ENCODE measurements at regions not wholly inside any gene's neighbourhood (a gene's known extent, or its start where the extent isn't known, plus 50 kb on each side); places are given as distances from the start of the nearest gene placed in this dataset.

GRCh38 chr2:106629981-106630380, 142.8 kb downstream of the CD8B2 start:
- DNase-seq (ENCODE audit: low read depth in 3 of 3): no peak

- no peak for DNase-seq (ENCODE audit: low read depth in 3 of 3)
Observed at GRCh38 chr2:106631281-106631680, 144.1 kb downstream of the CD8B2 start.

- no peak for DNase-seq (ENCODE audit: low read depth in 3 of 3)
Observed at GRCh38 chr2:106638043-106638442, 150.9 kb downstream of the CD8B2 start.

GRCh38 chr2:106638580-106638979, 151.4 kb downstream of the CD8B2 start:
- no peak for DNase-seq (ENCODE audit: low read depth in 3 of 3)

- DNase-seq (ENCODE audit: low read depth in 3 of 3): no peak
Observed at GRCh38 chr2:106642679-106643078, 155.5 kb downstream of the CD8B2 start.

- no peak for DNase-seq (ENCODE audit: low read depth in 3 of 3)
Observed at GRCh38 chr2:106644623-106645022, 157.5 kb downstream of the CD8B2 start.

- no peak for DNase-seq (ENCODE audit: low read depth in 3 of 3)
Observed at GRCh38 chr2:106646605-106647004, 159.4 kb downstream of the CD8B2 start.

GRCh38 chr2:106649306-106649705, 162.1 kb downstream of the CD8B2 start:
- DNase-seq (ENCODE audit: low read depth in 3 of 3): no peak

GRCh38 chr2:106653465-106653864, 166.3 kb downstream of the CD8B2 start:
- no peak for DNase-seq (ENCODE audit: low read depth in 3 of 3)

- no peak for DNase-seq (ENCODE audit: low read depth in 3 of 3)
Observed at GRCh38 chr2:106658616-106659015, 171.5 kb downstream of the CD8B2 start.

- no peak for DNase-seq (ENCODE audit: low read depth in 3 of 3)
Observed at GRCh38 chr2:106664669-106665068, 177.5 kb downstream of the CD8B2 start.

GRCh38 chr2:106667478-106668070, 180.4 kb downstream of the CD8B2 start:
- DNase-seq (ENCODE audit: low read depth in 3 of 3): no peak

- no peak for DNase-seq (ENCODE audit: low read depth in 3 of 3)
Observed at GRCh38 chr2:106685180-106685897, 198.2 kb downstream of the CD8B2 start.

- DNase-seq (ENCODE audit: low read depth in 3 of 3): no peak
Observed at GRCh38 chr2:106686814-106687213, 199.2 kb downstream of the ST6GAL2 start.

- no peak for DNase-seq (ENCODE audit: low read depth in 3 of 3)
Observed at GRCh38 chr2:106694964-106695470, 190.9 kb downstream of the ST6GAL2 start.

- DNase-seq (ENCODE audit: low read depth in 3 of 3): no peak
Observed at GRCh38 chr2:106695919-106696318, 190.0 kb downstream of the ST6GAL2 start.

GRCh38 chr2:106700616-106701015, 185.4 kb downstream of the ST6GAL2 start:
- DNase-seq (ENCODE audit: low read depth in 3 of 3): no peak

GRCh38 chr2:106701203-106702022, 184.6 kb downstream of the ST6GAL2 start:
- DNase-seq (ENCODE audit: low read depth in 3 of 3): no peak

- no peak for DNase-seq (ENCODE audit: low read depth in 3 of 3)
Observed at GRCh38 chr2:106703161-106703560, 182.8 kb downstream of the ST6GAL2 start.

- no peak for DNase-seq (ENCODE audit: low read depth in 3 of 3)
Observed at GRCh38 chr2:106704798-106705197, 181.2 kb downstream of the ST6GAL2 start.

GRCh38 chr2:106705877-106706276, 180.1 kb downstream of the ST6GAL2 start:
- DNase-seq (ENCODE audit: low read depth in 3 of 3): no peak

GRCh38 chr2:106706283-106706682, 179.7 kb downstream of the ST6GAL2 start:
- no peak for DNase-seq (ENCODE audit: low read depth in 3 of 3)

GRCh38 chr2:106708209-106708608, 177.8 kb downstream of the ST6GAL2 start:
- no peak for DNase-seq (ENCODE audit: low read depth in 3 of 3)

Data from stimulated activated CD4-positive, alpha-beta T cell treated with anti-CD3 and anti-CD28 coated beads, TNF-alpha, amount 100 ng/mL, for 4 hours (primary cell).